Uterus (tissue), 2 donors: ENCODE measurements at regions not wholly inside any gene's neighbourhood (a gene's known extent, or its start where the extent isn't known, plus 50 kb on each side); places are given as distances from the start of the nearest gene placed in this dataset.

ENCODE experiments used
- CTCF ChIP-seq, 4 experiments: fragments of 200-600 bp in 2 of 4; fragments of 450-650 bp in 2 of 4; sonication (generic) in 2 of 4; IDR thresholded peaks; one replicate each; pipeline ENCODE4 v1.5.1; 2016 to 2019; ENCODE audit warnings: antibody characterized with exemption in 4 of 4, mild to moderate bottlenecking in 2 of 4, moderate library complexity in 1 of 4
- POLR2A ChIP-seq, 2 donors: fragments of 450-650 bp; IDR thresholded peaks; one replicate each; pipeline ENCODE4 v1.6.1; 2016; ENCODE audit warnings: antibody characterized with exemption in 2 of 2, mild to moderate bottlenecking in 1 of 2, moderate library complexity in 1 of 2

- TF ChIP-seq CTCF (IDR thresholded peaks at IDR 0.05) (no peak), POLR2A (IDR thresholded peaks at IDR 0.05) (no peak)
Observed at GRCh38 chr2:136373029-136373428, 255.1 kb upstream of the CXCR4 start.
